H1 (cell line): ENCODE measurements at regions not wholly inside any gene's neighbourhood (a gene's known extent, or its start where the extent isn't known, plus 50 kb on each side); places are given as distances from the start of the nearest gene placed in this dataset.

Experiments used
- CTCF ChIA-PET: fragments of 300-600 bp; sonication (Branson Sonifier 250); formaldehyde crosslinking; loops from one replicate; lab custom pipeline; 2021; ENCODE audit not compliant: partially characterized antibody; lab: Charles Lee
- POLR2A ChIA-PET: fragments of 300-600 bp; sonication (Branson Sonifier 250); formaldehyde crosslinking; loops from one replicate; lab custom pipeline; 2021; ENCODE audit warnings: inconsistent platforms; ENCODE audit not compliant: partially characterized antibody; lab: Charles Lee
- DNase-seq, 2 experiments: peaks; one replicate each; pipeline versions ENCODE4 v3.0.0 to v3.0.0-alpha.2; 2010 to 2022; ENCODE audit warnings: low spot score in 2 of 2, low read depth in 1 of 2, mixed read lengths in 1 of 2
- FAIRE-seq: peaks from 2 replicates; lab custom pipeline; 2011; peaks lifted over from hg19 to GRCh38; lab: Jason Lieb, UNC
- H2AFZ ChIP-seq: 2 replicates; pipeline ENCODE4 v1.8.1; 2012; ENCODE audit warnings: low read length, inconsistent platforms
- H2AK5ac ChIP-seq: 2 replicates; pipeline ENCODE4 v1.6.1; 2013; ENCODE audit warnings: low read depth, low read length
- H2BK120ac ChIP-seq: replicated peaks from 2 replicates; pipeline ENCODE3; 2013; ENCODE audit warnings: low read depth, low read length, inconsistent platforms
- H2BK12ac ChIP-seq: 2 replicates; pipeline ENCODE4 v1.6.1; 2013; ENCODE audit warnings: low read depth, low read length
- H2BK15ac ChIP-seq: 2 replicates; pipeline ENCODE4 v1.6.1; 2013; ENCODE audit warnings: low read length
- H2BK20ac ChIP-seq: 2 replicates; pipeline ENCODE4 v1.6.1; 2013; ENCODE audit warnings: low read length
- H2BK5ac ChIP-seq: 2 replicates; pipeline ENCODE4 v1.6.1; 2013; ENCODE audit warnings: low read depth, low read length
- H3K14ac ChIP-seq: 2 replicates; pipeline ENCODE4 v1.6.1; 2013; ENCODE audit warnings: inconsistent platforms; ENCODE audit not compliant: insufficient read length
- H3K18ac ChIP-seq: 2 replicates; pipeline ENCODE4 v1.6.1; 2013; ENCODE audit warnings: low read length; ENCODE audit errors: extremely low read depth
- H3K23ac ChIP-seq: 2 replicates; pipeline ENCODE4 v1.6.1; 2013; ENCODE audit warnings: inconsistent platforms; ENCODE audit not compliant: insufficient read length
- H3K23me2 ChIP-seq: 2 replicates; pipeline ENCODE4 v1.6.1; 2013; ENCODE audit warnings: low read depth, low read length
- H3K27ac ChIP-seq: 2 replicates; pipeline ENCODE4 v1.6.1; 2011; ENCODE audit warnings: low read depth, low read length, inconsistent platforms
- H3K27me3 ChIP-seq, 4 experiments: replicated peaks in 1 of 4; 1 replicate in 1 of 4; 2 replicates in 3 of 4; pipeline versions ENCODE4 v1.6.1 to v1.8.1; 2011 to 2013; ENCODE audit warnings: low read length in 3 of 4, mild to moderate bottlenecking in 3 of 4, inconsistent platforms in 2 of 4, mixed read lengths in 2 of 4, moderate library complexity in 1 of 4; ENCODE audit not compliant: control insufficient read depth in 3 of 4, insufficient read depth in 3 of 4; ENCODE audit errors: extremely low read depth in 1 of 4
- H3K36me3 ChIP-seq, 4 experiments: 2 replicates each; pipeline versions ENCODE4 v1.6.1 to v1.8.1; 2011 to 2013; ENCODE audit warnings: mild to moderate bottlenecking in 4 of 4, low read length in 3 of 4, moderate library complexity in 2 of 4, control low read depth in 1 of 4, inconsistent platforms in 1 of 4; ENCODE audit not compliant: insufficient read depth in 4 of 4, control insufficient read depth in 2 of 4
- H3K4ac ChIP-seq: replicated peaks from 2 replicates; pipeline ENCODE3; 2013; ENCODE audit warnings: low read length, low read depth, mixed read lengths, inconsistent platforms; ENCODE audit not compliant: insufficient read length
- H3K4me1 ChIP-seq, 4 experiments: replicated peaks in 1 of 4; 1 replicate in 1 of 4; 2 replicates in 3 of 4; pipeline versions ENCODE4 v1.6.1 to v1.8.1; 2011 to 2013; ENCODE audit warnings: low read length in 3 of 4, inconsistent platforms in 2 of 4, mixed read lengths in 1 of 4; ENCODE audit not compliant: insufficient read depth in 4 of 4, control insufficient read depth in 3 of 4
- H3K4me2 ChIP-seq, 2 experiments: 2 replicates each; pipeline versions ENCODE4 v1.6.1 to v1.8.1; 2011 to 2013; ENCODE audit warnings: low read depth in 2 of 2, low read length in 2 of 2, control low read depth in 1 of 2, inconsistent platforms in 1 of 2, mild to moderate bottlenecking in 1 of 2; ENCODE audit not compliant: insufficient read depth in 1 of 2
- H3K4me3 ChIP-seq, 4 experiments: fragments of 200-600, 300-600 bp in 1 of 4; sonication (generic), shearing (Covaris generic), sonication (Bioruptor Twin) in 1 of 4; 2 replicates each; pipeline versions ENCODE4 v1.5.1 to v1.8.1; 2011 to 2016; ENCODE audit warnings: low read length in 4 of 4, low read depth in 3 of 4, control low read depth in 2 of 4, inconsistent platforms in 2 of 4, mild to moderate bottlenecking in 2 of 4, mixed read lengths in 1 of 4, moderate library complexity in 1 of 4; ENCODE audit not compliant: insufficient read depth in 2 of 4; ENCODE audit errors: extremely low read depth in 1 of 4
- H3K56ac ChIP-seq: replicated peaks from 2 replicates; pipeline ENCODE3; 2013; ENCODE audit warnings: low read depth, mild to moderate bottlenecking, mixed read lengths, low read length, inconsistent platforms; ENCODE audit not compliant: insufficient read length
- H3K79me1 ChIP-seq: 2 replicates; pipeline ENCODE4 v1.6.1; 2013; ENCODE audit warnings: low read depth, low read length, control low read depth
- H3K79me2 ChIP-seq, 2 experiments: 2 replicates each; pipeline versions ENCODE4 v1.6.1 to v1.8.1; 2012 to 2013; ENCODE audit warnings: low read length in 2 of 2, mild to moderate bottlenecking in 2 of 2, inconsistent platforms in 1 of 2; ENCODE audit not compliant: insufficient read depth in 2 of 2, control insufficient read depth in 1 of 2
- H3K9ac ChIP-seq, 4 experiments: replicated peaks in 1 of 4; 1 replicate in 1 of 4; 2 replicates in 3 of 4; pipeline versions ENCODE4 v1.6.1 to v1.8.1; 2011 to 2013; ENCODE audit warnings: low read depth in 3 of 4, low read length in 3 of 4, control low read depth in 2 of 4, mild to moderate bottlenecking in 2 of 4, moderate library complexity in 2 of 4, inconsistent platforms in 1 of 4; ENCODE audit errors: extremely low read depth in 1 of 4
- H3K9me3 ChIP-seq, 2 experiments: 2 replicates each; pipeline versions ENCODE4 v1.6.1 to v1.8.1; 2012 to 2013; ENCODE audit warnings: mild to moderate bottlenecking in 2 of 2, moderate library complexity in 2 of 2, control low read depth in 1 of 2, inconsistent platforms in 1 of 2, low read depth in 1 of 2, low read length in 1 of 2, mixed read lengths in 1 of 2; ENCODE audit not compliant: insufficient read depth in 2 of 2
- H4K20me1 ChIP-seq, 2 experiments: replicated peaks in 1 of 2; 2 replicates each; pipeline versions ENCODE3 to v1.8.1; 2011 to 2013; ENCODE audit warnings: inconsistent platforms in 2 of 2, low read length in 2 of 2, mild to moderate bottlenecking in 1 of 2; ENCODE audit not compliant: insufficient read depth in 2 of 2, control insufficient read depth in 1 of 2
- H4K5ac ChIP-seq: 2 replicates; pipeline ENCODE4 v1.6.1; 2013; ENCODE audit warnings: low read length, low read depth, mixed read lengths, inconsistent platforms; ENCODE audit not compliant: insufficient read length
- H4K8ac ChIP-seq: 2 replicates; pipeline ENCODE4 v1.8.0; 2013; ENCODE audit warnings: mild to moderate bottlenecking, moderate library complexity, low read length, inconsistent platforms; ENCODE audit not compliant: insufficient read depth; ENCODE audit errors: extremely low read depth
- H4K91ac ChIP-seq: replicated peaks from 2 replicates; pipeline ENCODE3; 2013; ENCODE audit warnings: low read length, mixed read lengths, inconsistent platforms; ENCODE audit not compliant: insufficient read length
- MAFK ChIP-seq: IDR thresholded peaks from 2 replicates; pipeline ENCODE4 v1.6.1; 2012; ENCODE audit warnings: low read depth, mild to moderate bottlenecking, improper control_type of control experiment, low read length
- PHF8 ChIP-seq: fragments of 200-600 bp; sonication (generic); conservative IDR thresholded peaks from 2 replicates; pipeline ENCODE4 v1.7.1; 2012; ENCODE audit warnings: low read depth, mild to moderate bottlenecking, inconsistent platforms, low read length, moderate library complexity
- SIN3A ChIP-seq, 2 experiments: IDR thresholded peaks in 1 of 2; conservative IDR thresholded peaks in 1 of 2; 2 replicates each; pipeline ENCODE4 v1.6.1; 2011 to 2012; ENCODE audit warnings: low read length in 2 of 2, improper control_type of control experiment in 1 of 2, low read depth in 1 of 2, mild to moderate bottlenecking in 1 of 2
- SUZ12 ChIP-seq: fragments of 200-600 bp; sonication (generic); IDR thresholded peaks from 2 replicates; pipeline ENCODE4 v1.6.1; 2012; ENCODE audit warnings: mild to moderate bottlenecking, inconsistent platforms, low read length, moderate library complexity, mixed read lengths
- WGBS, 2 experiments: shearing (Covaris generic) in 1 of 2; methylation state at CpG; one replicate each; pipeline versions ENCODE4 v1.1.6 to v1.1.7; 2013 to 2015; ENCODE audit warnings: low lambda C conversion rate in 2 of 2, mixed read lengths in 2 of 2, inconsistent platforms in 1 of 2, low coverage in 1 of 2, missing lambda C conversion rate in 1 of 2; ENCODE audit not compliant: insufficient replicate concordance in 2 of 2, insufficient coverage in 1 of 2, insufficient read length in 1 of 2; ENCODE audit errors: extremely low coverage in 1 of 2, missing lambda C conversion rate in 1 of 2; 5-methylcytosine and 5-hydroxymethylcytosine counted together

DNA sequence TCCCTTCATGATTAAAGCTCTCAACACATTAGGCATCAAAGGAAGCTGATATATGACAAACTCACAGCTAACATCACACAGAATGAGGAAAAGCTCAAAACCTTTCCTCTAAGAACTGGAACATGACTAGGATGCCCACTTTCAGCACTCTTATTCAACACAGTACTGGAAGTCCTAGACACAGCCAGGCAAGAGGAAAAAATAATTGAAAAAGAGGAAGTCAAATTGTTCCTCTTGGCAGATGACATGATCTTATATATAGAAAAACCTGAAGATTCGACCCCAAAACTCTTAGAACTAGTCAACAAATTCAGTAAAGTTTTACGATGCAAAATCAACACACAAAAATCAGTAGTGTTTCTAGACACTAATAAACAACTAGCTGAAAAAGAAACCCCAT, 144.3 kb upstream of the NREP start:
- Histone ChIP-seq H3K23me2 (no peaks in the 10 kb centered on the region), H3K79me1 (no peaks in the 10 kb centered on the region), H3K27ac (no peak overlapping the region), H3K18ac (no peak overlapping the region), H2BK120ac (no peak overlapping the region), H2BK5ac (no peak overlapping the region), H3K9me3 (no peaks in the 10 kb centered on the region), H3K27me3 (no peaks in the 10 kb centered on the region), H3K23ac (no peak overlapping the region), H2BK15ac (no peak overlapping the region), H3K4me2 (no peak overlapping the region), H2BK20ac (no peak overlapping the region), H3K14ac (no peak overlapping the region), H2AK5ac (no peak overlapping the region), H2BK12ac (no peak overlapping the region), H2AFZ (no peak overlapping the region), H3K36me3 (no peaks in the 10 kb centered on the region), H3K79me2 (no peaks in the 10 kb centered on the region), H4K91ac (no peak overlapping the region), H3K4ac (no peak overlapping the region), H3K4me3 (no peak overlapping the region), H3K4me1 (no peaks in the 10 kb centered on the region), H4K20me1 (no peaks in the 10 kb centered on the region), H4K5ac (no peak overlapping the region), H3K56ac (no peak overlapping the region), H3K9ac (no peak overlapping the region), H4K8ac (no peak overlapping the region)
- TF ChIP-seq SIN3A (conservative IDR thresholded peaks at IDR 0.05 in 1 of 2, IDR thresholded peaks at IDR 0.05 in 1 of 2; ENCODE audit: low read depth in 1 of 2, low read length in 2 of 2) (no peak), PHF8 (no peak), SUZ12 (no peak), MAFK (no peak)
- ChIA-PET CTCF (interaction anchor here (0.6 kb wide), 1 partner anchor 228 kb away, joined by 3 read pairs; no protein-coding TSS in a partner anchor), POLR2A (no interaction called here)
- FAIRE-seq (no peak), DNase-seq (no peak)
- WGBS, 2 experiments = 100% methylated on average over 1 of the region's 2 CpGs; no CpG with 5 or more reads in 1 of the 2 experiments
